WTC11 (cell line): ENCODE measurements at regions not wholly inside any gene's neighbourhood (a gene's known extent, or its start where the extent isn't known, plus 50 kb on each side); places are given as distances from the start of the nearest gene placed in this dataset.

Experiments used
- ATF3 ChIP-seq: sonication (generic); formaldehyde crosslinking; conservative IDR thresholded peaks from 2 replicates; pipeline ENCODE4 v1.8.1; 2022; ENCODE audit warnings: mild to moderate bottlenecking, missing genetic modification reagents
- CBFB ChIP-seq: sonication (generic); formaldehyde crosslinking; IDR thresholded peaks from 2 replicates; pipeline ENCODE4 v1.8.1; 2022; ENCODE audit warnings: mild to moderate bottlenecking, low read depth, missing genetic modification reagents
- ELF4 ChIP-seq: sonication (generic); formaldehyde crosslinking; IDR thresholded peaks from 2 replicates; pipeline ENCODE4 v1.8.1; 2022; ENCODE audit warnings: low read depth, mild to moderate bottlenecking, moderate library complexity, missing genetic modification reagents
- FOXP4 ChIP-seq: sonication (generic); formaldehyde crosslinking; IDR thresholded peaks from 2 replicates; pipeline ENCODE4 v1.8.0; 2022; ENCODE audit warnings: mild to moderate bottlenecking, missing genetic modification reagents
- NFE2L1 ChIP-seq: sonication (generic); formaldehyde crosslinking; IDR thresholded peaks from 2 replicates; pipeline ENCODE4 v1.8.1; 2023; ENCODE audit warnings: missing genetic modification reagents
- TF ChIP-seq, protein P1 (sequence below): sonication (generic); formaldehyde crosslinking; IDR thresholded peaks from 2 replicates; pipeline ENCODE4 v1.8.1; 2023; ENCODE audit warnings: mild to moderate bottlenecking, moderate library complexity, missing genetic modification reagents
- TF ChIP-seq, protein P2 (sequence below): fragments of 200-600 bp; IDR thresholded peaks from 2 replicates; pipeline ENCODE4 v1.8.0; 2022; ENCODE audit warnings: antibody characterized with exemption
- TF ChIP-seq, protein P3 (sequence below): sonication (generic); formaldehyde crosslinking; IDR thresholded peaks from 2 replicates; pipeline ENCODE4 v1.8.1; 2022; ENCODE audit warnings: missing genetic modification reagents, borderline replicate concordance

GRCh38 chr5:126020770-126021169 is 402.4 kb upstream of the GRAMD2B start:
- TF ChIP-seq CBFB (CRISPR knock-in tag) (no peak), ELF4 (CRISPR knock-in tag) (no peak), NFE2L1 (CRISPR knock-in tag) (no peak), FOXP4 (CRISPR knock-in tag) (no peak), ATF3 (CRISPR knock-in tag) (no peak)
- TF ChIP-seq, protein P1, sequence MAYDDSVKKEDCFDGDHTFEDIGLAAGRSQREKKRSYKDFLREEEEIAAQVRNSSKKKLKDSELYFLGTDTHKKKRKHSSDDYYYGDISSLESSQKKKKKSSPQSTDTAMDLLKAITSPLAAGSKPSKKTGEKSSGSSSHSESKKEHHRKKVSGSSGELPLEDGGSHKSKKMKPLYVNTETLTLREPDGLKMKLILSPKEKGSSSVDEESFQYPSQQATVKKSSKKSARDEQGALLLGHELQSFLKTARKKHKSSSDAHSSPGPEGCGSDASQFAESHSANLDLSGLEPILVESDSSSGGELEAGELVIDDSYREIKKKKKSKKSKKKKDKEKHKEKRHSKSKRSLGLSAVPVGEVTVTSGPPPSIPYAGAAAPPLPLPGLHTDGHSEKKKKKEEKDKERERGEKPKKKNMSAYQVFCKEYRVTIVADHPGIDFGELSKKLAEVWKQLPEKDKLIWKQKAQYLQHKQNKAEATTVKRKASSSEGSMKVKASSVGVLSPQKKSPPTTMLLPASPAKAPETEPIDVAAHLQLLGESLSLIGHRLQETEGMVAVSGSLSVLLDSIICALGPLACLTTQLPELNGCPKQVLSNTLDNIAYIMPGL (CRISPR knock-in tag) = no peak
- TF ChIP-seq, protein P2, sequence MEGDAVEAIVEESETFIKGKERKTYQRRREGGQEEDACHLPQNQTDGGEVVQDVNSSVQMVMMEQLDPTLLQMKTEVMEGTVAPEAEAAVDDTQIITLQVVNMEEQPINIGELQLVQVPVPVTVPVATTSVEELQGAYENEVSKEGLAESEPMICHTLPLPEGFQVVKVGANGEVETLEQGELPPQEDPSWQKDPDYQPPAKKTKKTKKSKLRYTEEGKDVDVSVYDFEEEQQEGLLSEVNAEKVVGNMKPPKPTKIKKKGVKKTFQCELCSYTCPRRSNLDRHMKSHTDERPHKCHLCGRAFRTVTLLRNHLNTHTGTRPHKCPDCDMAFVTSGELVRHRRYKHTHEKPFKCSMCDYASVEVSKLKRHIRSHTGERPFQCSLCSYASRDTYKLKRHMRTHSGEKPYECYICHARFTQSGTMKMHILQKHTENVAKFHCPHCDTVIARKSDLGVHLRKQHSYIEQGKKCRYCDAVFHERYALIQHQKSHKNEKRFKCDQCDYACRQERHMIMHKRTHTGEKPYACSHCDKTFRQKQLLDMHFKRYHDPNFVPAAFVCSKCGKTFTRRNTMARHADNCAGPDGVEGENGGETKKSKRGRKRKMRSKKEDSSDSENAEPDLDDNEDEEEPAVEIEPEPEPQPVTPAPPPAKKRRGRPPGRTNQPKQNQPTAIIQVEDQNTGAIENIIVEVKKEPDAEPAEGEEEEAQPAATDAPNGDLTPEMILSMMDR = no peak
- TF ChIP-seq, protein P3, sequence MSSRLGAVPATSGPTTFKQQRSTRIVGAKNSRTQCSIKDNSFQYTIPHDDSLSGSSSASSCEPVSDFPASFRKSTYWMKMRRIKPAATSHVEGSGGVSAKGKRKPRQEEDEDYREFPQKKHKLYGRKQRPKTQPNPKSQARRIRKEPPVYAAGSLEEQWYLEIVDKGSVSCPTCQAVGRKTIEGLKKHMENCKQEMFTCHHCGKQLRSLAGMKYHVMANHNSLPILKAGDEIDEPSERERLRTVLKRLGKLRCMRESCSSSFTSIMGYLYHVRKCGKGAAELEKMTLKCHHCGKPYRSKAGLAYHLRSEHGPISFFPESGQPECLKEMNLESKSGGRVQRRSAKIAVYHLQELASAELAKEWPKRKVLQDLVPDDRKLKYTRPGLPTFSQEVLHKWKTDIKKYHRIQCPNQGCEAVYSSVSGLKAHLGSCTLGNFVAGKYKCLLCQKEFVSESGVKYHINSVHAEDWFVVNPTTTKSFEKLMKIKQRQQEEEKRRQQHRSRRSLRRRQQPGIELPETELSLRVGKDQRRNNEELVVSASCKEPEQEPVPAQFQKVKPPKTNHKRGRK (CRISPR knock-in tag) = no peak
